GM12891 (cell line): ENCODE measurements at regions not wholly inside any gene's neighbourhood (a gene's known extent, or its start where the extent isn't known, plus 50 kb on each side); places are given as distances from the start of the nearest gene placed in this dataset.

Experiments used
- DNase-seq: peaks from one replicate; pipeline ENCODE4 v3.0.0; 2011; ENCODE audit warnings: low spot score; ENCODE audit not compliant: insufficient read length
- FAIRE-seq: peaks from 2 replicates; lab custom pipeline; 2011; peaks lifted over from hg19 to GRCh38; lab: Jason Lieb, UNC
- PAX5 ChIP-seq: IDR thresholded peaks from 2 replicates; pipeline ENCODE4 v1.6.1; 2011; ENCODE audit warnings: low read length, moderate library complexity, mild to moderate bottlenecking; ENCODE audit not compliant: insufficient read depth, severe bottlenecking
- POLR2A ChIP-seq: IDR thresholded peaks from 2 replicates; pipeline ENCODE4 v1.6.1; 2011; ENCODE audit warnings: low read depth, low read length, control low read depth
- POLR2AphosphoS5 ChIP-seq: IDR thresholded peaks from 2 replicates; pipeline ENCODE4 v1.6.1; 2011; ENCODE audit warnings: low read depth, low read length, control low read depth
- POU2F2 ChIP-seq: IDR thresholded peaks from 2 replicates; pipeline ENCODE4 v1.6.1; 2011; ENCODE audit warnings: low read depth, mild to moderate bottlenecking, control low read depth, low read length, moderate library complexity
- SPI1 ChIP-seq: IDR thresholded peaks from 2 replicates; pipeline ENCODE4 v1.6.1; 2011; ENCODE audit warnings: low read depth, low read length, control low read depth
- TAF1 ChIP-seq: IDR thresholded peaks from 2 replicates; pipeline ENCODE4 v1.6.1; 2011; ENCODE audit warnings: low read depth, low read length, control low read depth

GRCh38 chr9:113701774-113702755, 174.0 kb upstream of the ZNF618 start:
- FAIRE-seq: no peak
- TF ChIP-seq POU2F2 (no peak), POLR2AphosphoS5 (no peak), SPI1 (no peak), TAF1 (no peak), PAX5 (no peak), POLR2A (no peak)
- no peak for DNase-seq

GRCh38 chr9:113705306-113705927, 170.7 kb upstream of the ZNF618 start:
- DNase-seq (no peak), FAIRE-seq (no peak)
- no peak for TF ChIP-seq PAX5
- no peak for TF ChIP-seq SPI1
- no peak for TF ChIP-seq POLR2AphosphoS5
- TF ChIP-seq POU2F2: no peak
- no peak for TF ChIP-seq POLR2A
- no peak for TF ChIP-seq TAF1

- FAIRE-seq (no peak), DNase-seq (no peak)
- TF ChIP-seq SPI1: no peak
- TF ChIP-seq POLR2AphosphoS5: no peak
- no peak for TF ChIP-seq PAX5
- no peak for TF ChIP-seq POU2F2
- no peak for TF ChIP-seq POLR2A
- TF ChIP-seq TAF1: no peak
Observed at GRCh38 chr9:113705928-113706519, 170.1 kb upstream of the ZNF618 start.

- no peak for DNase-seq
- FAIRE-seq: no peak
- TF ChIP-seq POLR2AphosphoS5 (no peak), POU2F2 (no peak), TAF1 (no peak), PAX5 (no peak), SPI1 (no peak), POLR2A (no peak)
Observed at GRCh38 chr9:113707953-113708695, 168.0 kb upstream of the ZNF618 start.

- no peak for DNase-seq
- TF ChIP-seq POU2F2 (no peak), POLR2A (no peak), POLR2AphosphoS5 (no peak), TAF1 (no peak), PAX5 (no peak), SPI1 (no peak)
- FAIRE-seq: no peak
Observed at GRCh38 chr9:113708821-113709713, 167.0 kb upstream of the ZNF618 start.

- DNase-seq: no peak
- FAIRE-seq: no peak
- TF ChIP-seq PAX5: no peak
- TF ChIP-seq SPI1: no peak
Observed at GRCh38 chr9:113709721-113710120, 166.4 kb upstream of the ZNF618 start.

- TF ChIP-seq TAF1: no peak
- no peak for TF ChIP-seq SPI1
- TF ChIP-seq PAX5: no peak
- no peak for TF ChIP-seq POLR2AphosphoS5
- no peak for TF ChIP-seq POLR2A
- DNase-seq: no peak
- no peak for FAIRE-seq
Observed at GRCh38 chr9:113711251-113711650, 164.9 kb upstream of the ZNF618 start.

GRCh38 chr9:113712053-113712452, 164.1 kb upstream of the ZNF618 start:
- TF ChIP-seq POLR2A: no peak
- no peak for TF ChIP-seq PAX5
- TF ChIP-seq TAF1: no peak
- FAIRE-seq: no peak
- no peak for DNase-seq

- no peak for DNase-seq
Observed at GRCh38 chr9:113715086-113715485, 161.0 kb upstream of the ZNF618 start.

More at GRCh38 chr9:113715086-113715485, 161.0 kb upstream of the ZNF618 start:
- TF ChIP-seq POU2F2 (no peak), SPI1 (no peak), PAX5 (no peak), POLR2AphosphoS5 (no peak), POLR2A (no peak), TAF1 (no peak)
- FAIRE-seq: no peak
